B cell (primary cell): ENCODE measurements at regions not wholly inside any gene's neighbourhood (a gene's known extent, or its start where the extent isn't known, plus 50 kb on each side); places are given as distances from the start of the nearest gene placed in this dataset.

Source experiments
- ATAC-seq: fragments of 200-7000 bp; cut with Tn5 transposase; one replicate; pipeline ENCODE4 v1.10.0; 2021; ENCODE audit warnings: low read depth, mild to moderate bottlenecking, moderate number of reproducible peaks, moderate library complexity
- CTCF ChIA-PET: fragments of 350-600 bp; sonication (Branson Sonifier 250); formaldehyde crosslinking; loops from one replicate; lab custom pipeline; 2021; ENCODE audit warnings: antibody characterized with exemption, inconsistent platforms; lab: Charles Lee
- POLR2A ChIA-PET: fragments of 350-600 bp; sonication (Branson Sonifier 250); formaldehyde crosslinking; loops from one replicate; lab custom pipeline; 2021; ENCODE audit warnings: antibody characterized with exemption; lab: Charles Lee
- DNase-seq: peaks from one replicate; pipeline ENCODE4 v3.0.0; 2013
- H2AFZ ChIP-seq: 2 replicates; pipeline ENCODE4 v1.6.1; 2012; ENCODE audit warnings: mild to moderate bottlenecking, low read depth, low read length; ENCODE audit not compliant: insufficient read depth, poor library complexity, severe bottlenecking
- H3K27ac ChIP-seq, 2 donors: 1 replicate in 1 of 2; 2 replicates in 1 of 2; pipeline ENCODE4 v1.5.1; 2012 to 2013; ENCODE audit warnings: low read length in 2 of 2, mild to moderate bottlenecking in 2 of 2, moderate library complexity in 1 of 2
- H3K27me3 ChIP-seq, 4 experiments: fragments of 200-600 bp in 1 of 4; sonication (generic) in 1 of 4; replicated peaks in 1 of 4; 1 replicate in 2 of 4; 2 replicates in 2 of 4; pipeline versions ENCODE4 v1.6.1 to v1.7.0; 2013 to 2016; ENCODE audit warnings: low read length in 3 of 4, mild to moderate bottlenecking in 2 of 4, mixed read lengths in 1 of 4, moderate library complexity in 1 of 4; ENCODE audit not compliant: insufficient read depth in 4 of 4, control insufficient read depth in 3 of 4; ENCODE audit errors: control extremely low read depth in 1 of 4
- H3K36me3 ChIP-seq, 2 experiments: replicated peaks in 1 of 2; 1 replicate in 1 of 2; 2 replicates in 1 of 2; pipeline versions ENCODE4 v1.6.1 to v1.7.1; 2013; ENCODE audit warnings: low read length in 1 of 2; ENCODE audit not compliant: insufficient read depth in 2 of 2, control insufficient read depth in 1 of 2; ENCODE audit errors: control extremely low read depth in 1 of 2, extremely low read depth in 1 of 2
- H3K4me1 ChIP-seq, 2 donors: fragments of 200-600 bp in 1 of 2; sonication (generic) in 1 of 2; 1 replicate in 1 of 2; 2 replicates in 1 of 2; pipeline versions ENCODE4 v1.5.1 to v1.6.1; 2013 to 2017; ENCODE audit warnings: low read length in 2 of 2; ENCODE audit not compliant: control insufficient read depth in 2 of 2, insufficient read depth in 2 of 2
- H3K4me2 ChIP-seq: replicated peaks from 2 replicates; pipeline ENCODE3; 2012; ENCODE audit warnings: mild to moderate bottlenecking, low read depth, low read length; ENCODE audit not compliant: poor library complexity, severe bottlenecking
- H3K4me3 ChIP-seq, 5 experiments: fragments of 200-600 bp in 1 of 5; sonication (generic) in 1 of 5; 1 replicate in 3 of 5; 2 replicates in 2 of 5; pipeline versions ENCODE4 v1.5.1 to v1.7.0; 2011 to 2016; ENCODE audit warnings: low read length in 4 of 5, mild to moderate bottlenecking in 4 of 5, low read depth in 2 of 5, control low read depth in 1 of 5, moderate library complexity in 1 of 5; ENCODE audit not compliant: insufficient read depth in 1 of 5; ENCODE audit errors: control extremely low read depth in 1 of 5, extremely low read depth in 1 of 5
- H3K79me2 ChIP-seq: fragments of 200-600 bp; sonication (generic); one replicate; pipeline ENCODE4 v1.6.0; 2016; ENCODE audit warnings: low read length; ENCODE audit not compliant: control insufficient read depth, insufficient read depth
- H3K9ac ChIP-seq: fragments of 200-600 bp; sonication (generic); 2 replicates; pipeline ENCODE4 v1.6.1; 2017; ENCODE audit warnings: mild to moderate bottlenecking, low read length, moderate library complexity
- H3K9me3 ChIP-seq, 3 donors: one replicate each; pipeline versions ENCODE4 v1.6.1 to v1.7.1; 2013; ENCODE audit warnings: low read length in 2 of 3; ENCODE audit not compliant: control insufficient read depth in 2 of 3, insufficient read depth in 1 of 3; ENCODE audit errors: control extremely low read depth in 1 of 3
- H4K20me1 ChIP-seq: 2 replicates; pipeline ENCODE4 v1.6.0; 2012; ENCODE audit warnings: mild to moderate bottlenecking, low read length; ENCODE audit not compliant: insufficient read depth, control insufficient read depth, poor library complexity, severe bottlenecking
- H3K27ac Mint-ChIP-seq: one replicate; pipeline ENCODE4 v1.8.0; 2021; ENCODE audit warnings: mixed read lengths
- H3K27me3 Mint-ChIP-seq: one replicate; pipeline ENCODE4 v1.8.0; 2021; ENCODE audit warnings: mixed read lengths
- H3K4me1 Mint-ChIP-seq: one replicate; pipeline ENCODE4 v1.8.0; 2021; ENCODE audit warnings: mixed read lengths
- H3K4me3 Mint-ChIP-seq: one replicate; pipeline ENCODE4 v1.8.0; 2021; ENCODE audit warnings: mixed read lengths
- H3K9me3 Mint-ChIP-seq: one replicate; pipeline ENCODE4 v1.8.0; 2022; ENCODE audit warnings: mixed read lengths; ENCODE audit not compliant: insufficient read depth
- EZH2 ChIP-seq: IDR thresholded peaks from 2 replicates; pipeline ENCODE4 v1.6.1; 2012; ENCODE audit warnings: borderline replicate concordance, low read depth, mild to moderate bottlenecking, moderate library complexity, low read length; ENCODE audit not compliant: insufficient read depth, poor library complexity, severe bottlenecking
- WGBS: methylation state at CpG from one replicate; pipeline ENCODE4 v1.1.5; 2013; ENCODE audit warnings: missing lambda C conversion rate; ENCODE audit not compliant: insufficient coverage; 5-methylcytosine and 5-hydroxymethylcytosine counted together
- intact Hi-C: fragments of 100-400 bp; cut with micrococcal nuclease; formaldehyde crosslinking; loops from one replicate; pipeline ENCODE4 v1.10.0; 2022
- TF ChIP-seq, protein P1 (sequence below): fragments of 200-600 bp; IDR thresholded peaks from one replicate; pipeline ENCODE4 v1.8.0; 2022; ENCODE audit warnings: antibody characterized with exemption, mild to moderate bottlenecking

DNA sequence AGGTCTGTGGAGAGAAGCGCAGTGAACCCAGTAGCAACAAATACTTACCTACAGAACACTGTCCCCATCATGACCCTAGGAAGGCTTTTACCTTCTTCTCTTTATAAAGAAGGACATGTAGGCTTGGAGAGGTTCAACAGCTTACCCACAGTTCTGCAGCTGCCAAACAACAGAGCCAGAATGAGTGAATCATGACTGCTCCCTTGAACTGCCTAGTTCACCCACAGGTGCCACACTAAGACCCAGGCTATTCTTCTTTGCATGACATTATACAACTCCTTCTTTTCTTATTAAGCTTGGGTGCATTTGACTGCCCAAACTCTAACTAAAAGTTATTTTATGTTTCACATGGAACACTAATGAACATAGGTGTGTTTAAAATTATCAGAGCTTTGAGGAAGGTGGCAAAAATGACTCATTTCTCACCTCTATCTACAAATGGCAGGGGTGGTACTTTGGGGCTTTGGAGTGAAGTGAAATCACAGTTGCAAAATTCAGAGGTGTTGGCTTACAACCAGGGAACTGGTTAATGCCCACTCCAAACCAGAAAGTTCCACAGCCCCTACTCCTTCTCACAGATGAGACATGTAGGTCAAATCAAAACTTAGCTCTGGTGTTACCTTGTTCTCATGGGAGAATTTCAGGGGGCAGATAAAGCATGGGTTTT is 201.6 kb downstream of the SEMA6A start:
- H3K4me1 ChIP-seq = no peaks in the 10 kb centered on the region
- TF ChIP-seq, protein P1, sequence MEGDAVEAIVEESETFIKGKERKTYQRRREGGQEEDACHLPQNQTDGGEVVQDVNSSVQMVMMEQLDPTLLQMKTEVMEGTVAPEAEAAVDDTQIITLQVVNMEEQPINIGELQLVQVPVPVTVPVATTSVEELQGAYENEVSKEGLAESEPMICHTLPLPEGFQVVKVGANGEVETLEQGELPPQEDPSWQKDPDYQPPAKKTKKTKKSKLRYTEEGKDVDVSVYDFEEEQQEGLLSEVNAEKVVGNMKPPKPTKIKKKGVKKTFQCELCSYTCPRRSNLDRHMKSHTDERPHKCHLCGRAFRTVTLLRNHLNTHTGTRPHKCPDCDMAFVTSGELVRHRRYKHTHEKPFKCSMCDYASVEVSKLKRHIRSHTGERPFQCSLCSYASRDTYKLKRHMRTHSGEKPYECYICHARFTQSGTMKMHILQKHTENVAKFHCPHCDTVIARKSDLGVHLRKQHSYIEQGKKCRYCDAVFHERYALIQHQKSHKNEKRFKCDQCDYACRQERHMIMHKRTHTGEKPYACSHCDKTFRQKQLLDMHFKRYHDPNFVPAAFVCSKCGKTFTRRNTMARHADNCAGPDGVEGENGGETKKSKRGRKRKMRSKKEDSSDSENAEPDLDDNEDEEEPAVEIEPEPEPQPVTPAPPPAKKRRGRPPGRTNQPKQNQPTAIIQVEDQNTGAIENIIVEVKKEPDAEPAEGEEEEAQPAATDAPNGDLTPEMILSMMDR = no peak
- no peak for TF ChIP-seq EZH2
- no peak overlapping the region for H3K4me3 Mint-ChIP-seq
- H3K79me2 ChIP-seq = no peaks in the 10 kb centered on the region
- H3K9me3 Mint-ChIP-seq = no peaks in the 10 kb centered on the region
- no peak for ATAC-seq
- H3K36me3 ChIP-seq = no peaks in the 10 kb centered on the region
- H3K27ac ChIP-seq = no peak overlapping the region
- no peaks in the 10 kb centered on the region for H3K4me1 Mint-ChIP-seq
- ChIA-PET POLR2A (no interaction called here), CTCF (no interaction called here)
- H3K9ac ChIP-seq = no peak overlapping the region
- no peak overlapping the region for H3K4me3 ChIP-seq
- no peak overlapping the region for H2AFZ ChIP-seq
- no peaks in the 10 kb centered on the region for H3K27me3 ChIP-seq
- no CpG with 5 or more reads among the region's 1 CpG for WGBS
- no peaks in the 10 kb centered on the region for H4K20me1 ChIP-seq
- no peak for DNase-seq
- no peaks in the 10 kb centered on the region for H3K9me3 ChIP-seq
- H3K27me3 Mint-ChIP-seq = no peaks in the 10 kb centered on the region
- no peak overlapping the region for H3K4me2 ChIP-seq
- intact Hi-C loops = no loop called here
- no peak overlapping the region for H3K27ac Mint-ChIP-seq

DNA sequence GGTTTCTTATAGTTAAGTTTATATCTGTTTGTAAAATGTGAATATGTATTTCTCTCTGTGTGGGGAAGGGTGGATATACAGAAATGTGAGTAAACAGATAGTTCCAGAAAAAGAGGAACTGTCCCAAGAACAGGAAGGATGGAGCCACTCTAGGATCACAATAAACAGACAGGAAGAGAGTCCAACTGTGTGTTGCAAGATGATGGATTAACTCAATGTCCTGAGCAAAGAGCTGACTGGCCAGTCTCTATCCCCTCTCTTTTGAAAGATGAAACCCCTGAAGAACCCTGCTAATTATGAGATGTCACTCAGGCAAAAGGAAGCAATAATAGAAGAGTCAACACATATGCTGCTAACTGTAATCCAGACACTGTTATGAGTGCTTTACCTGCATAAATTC is 202.7 kb downstream of the SEMA6A start:
- intact Hi-C loops = no loop called here
- Histone ChIP-seq H3K36me3 (no peaks in the 10 kb centered on the region), H3K79me2 (no peaks in the 10 kb centered on the region), H3K4me3 (no peak overlapping the region), H4K20me1 (no peaks in the 10 kb centered on the region), H3K27ac (no peak overlapping the region), H3K9ac (no peak overlapping the region), H3K4me2 (no peak overlapping the region), H3K9me3 (no peaks in the 10 kb centered on the region), H3K27me3 (no peaks in the 10 kb centered on the region), H3K4me1 (no peaks in the 10 kb centered on the region), H2AFZ (no peak overlapping the region)
- Mint-ChIP-seq H3K4me1 (no peaks in the 10 kb centered on the region), H3K27ac (no peak overlapping the region), H3K27me3 (no peaks in the 10 kb centered on the region), H3K9me3 (no peaks in the 10 kb centered on the region), H3K4me3 (no peak overlapping the region)
- ATAC-seq (no peak), DNase-seq (no peak)
- TF ChIP-seq EZH2 = no peak
- TF ChIP-seq, protein P1 = no peak
- ChIA-PET POLR2A (no interaction called here), CTCF (no interaction called here)
